HepG2 (cell line): ENCODE measurements at regions not wholly inside any gene's neighbourhood (a gene's known extent, or its start where the extent isn't known, plus 50 kb on each side); places are given as distances from the start of the nearest gene placed in this dataset.
A peak's percentile ranks its signal among the peaks of the same experiment; 100 is the strongest.

Source experiments
- GABPB1 ChIP-seq: IDR thresholded peaks from 2 replicates; pipeline ENCODE4 v1.6.1; 2016; ENCODE audit warnings: mild to moderate bottlenecking, missing genetic modification reagents, moderate library complexity, missing compliant biosample characterization
- MAZ ChIP-seq, 2 experiments: sonication (generic) in 1 of 2; formaldehyde crosslinking in 1 of 2; IDR thresholded peaks; 2 replicates each; pipeline versions ENCODE4 v1.5.0 to v1.6.1; 2012 to 2020; ENCODE audit warnings: low read depth in 2 of 2, mild to moderate bottlenecking in 2 of 2, borderline replicate concordance in 1 of 2, improper control_type of control experiment in 1 of 2, low read length in 1 of 2, missing genetic modification reagents in 1 of 2, moderate library complexity in 1 of 2
- MTA1 ChIP-seq: sonication (generic); formaldehyde crosslinking; IDR thresholded peaks from 2 replicates; pipeline ENCODE4 v1.4.0; 2020; ENCODE audit warnings: missing genetic modification reagents, mild to moderate bottlenecking, borderline replicate concordance
- PAX8 ChIP-seq: sonication (generic); formaldehyde crosslinking; IDR thresholded peaks from 2 replicates; pipeline ENCODE4 v1.8.0; 2022; ENCODE audit warnings: mild to moderate bottlenecking, missing genetic modification reagents, borderline replicate concordance
- RBFOX2 ChIP-seq: fragments of 200-400 bp; formaldehyde crosslinking; IDR thresholded peaks from 2 replicates; pipeline ENCODE4 v1.6.1; 2017; ENCODE audit warnings: low read depth, mild to moderate bottlenecking, low read length
- SOX6 ChIP-seq, 2 experiments: fragments of 450-650 bp in 1 of 2; sonication (generic) in 1 of 2; formaldehyde crosslinking in 1 of 2; IDR thresholded peaks; 2 replicates each; pipeline versions ENCODE4 v1.4.0 to v1.6.1; 2017 to 2020; ENCODE audit warnings: antibody characterized with exemption in 1 of 2, mild to moderate bottlenecking in 1 of 2, missing genetic modification reagents in 1 of 2
- ZNF225 ChIP-seq: sonication (generic); formaldehyde crosslinking; IDR thresholded peaks from 2 replicates; pipeline ENCODE4 v1.4.0; 2020; ENCODE audit warnings: mild to moderate bottlenecking, missing genetic modification reagents
- ZNF891 ChIP-seq: sonication (generic); formaldehyde crosslinking; IDR thresholded peaks from 2 replicates; pipeline ENCODE4 v1.5.0; 2020; ENCODE audit warnings: mild to moderate bottlenecking, missing genetic modification reagents
- TF ChIP-seq, protein P1 (sequence below): fragments of 450-650 bp; IDR thresholded peaks from 2 replicates; pipeline ENCODE4 v1.6.1; 2017; ENCODE audit warnings: mild to moderate bottlenecking
- TF ChIP-seq, protein P2 (sequence below), 2 experiments: sonication (generic) in 1 of 2; formaldehyde crosslinking in 1 of 2; IDR thresholded peaks; 2 replicates each; pipeline versions ENCODE4 v1.6.1 to v1.9.0; 2014 to 2022; ENCODE audit warnings: antibody characterized with exemption in 1 of 2, borderline replicate concordance in 1 of 2, inconsistent platforms in 1 of 2, low read depth in 1 of 2, missing genetic modification reagents in 1 of 2

DNA sequence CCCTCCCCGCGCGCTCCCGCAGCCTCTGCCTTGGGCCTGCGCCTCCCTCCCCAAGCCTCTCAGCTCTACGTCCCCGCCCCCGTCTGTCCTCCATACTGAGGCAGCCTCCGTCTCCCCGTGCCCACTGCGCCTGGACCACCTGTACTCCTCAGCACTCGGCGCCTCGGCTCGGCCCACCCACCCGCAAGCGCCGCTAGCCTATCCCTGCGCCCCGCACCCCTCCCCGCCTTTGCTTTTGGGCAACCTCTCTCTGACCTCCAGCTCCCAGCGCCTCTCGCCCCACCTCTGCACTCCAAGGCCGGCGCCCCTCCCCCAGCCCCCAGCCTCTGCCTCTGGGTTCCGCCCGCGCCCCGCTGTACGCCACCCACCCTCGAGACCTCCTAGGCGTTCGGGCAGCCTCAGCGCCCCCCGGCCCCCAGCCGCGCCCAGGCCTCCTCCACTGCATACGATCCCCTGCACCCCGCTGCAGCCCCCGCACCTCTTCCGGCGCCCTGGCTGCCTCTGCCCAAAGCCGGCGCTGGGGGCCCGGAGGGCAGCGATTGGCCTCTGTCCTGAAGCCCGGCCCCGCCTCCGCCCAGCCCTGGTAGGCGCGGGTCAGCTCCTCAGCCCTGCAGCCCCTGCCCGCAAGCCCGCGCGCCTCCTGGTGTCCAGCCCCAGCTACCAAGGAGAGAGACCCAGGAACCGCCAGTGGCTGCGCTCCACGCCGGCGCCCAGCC, 279.8 kb upstream of the USP9Y start (continued):
- TF ChIP-seq RBFOX2 (peak; percentile 47; the same call in 1 of the 2 replicates), SOX6 (IDR thresholded peaks at IDR 0.05) (no peak), SOX6 (CRISPR knock-in tag; IDR thresholded peaks at IDR 0.05) (peak; percentile 23; the same call in 1 of the 2 replicates), MTA1 (peak; percentile 24; the same call in 1 of the 2 replicates), PAX8 (CRISPR knock-in tag) (no peak), ZNF891 (CRISPR knock-in tag) (no peak), MAZ (IDR thresholded peaks at IDR 0.05; ENCODE audit: borderline replicate concordance, low read depth, low read length) (peak; percentile 27; the same call in 1 of the 2 replicates), MAZ (CRISPR knock-in tag; IDR thresholded peaks at IDR 0.05; ENCODE audit: low read depth) (peak; percentile 57), ZNF225 (CRISPR knock-in tag) (no peak), GABPB1 (peak; percentile 61; the same call in 1 of the 2 replicates)
- TF ChIP-seq, protein P1, sequence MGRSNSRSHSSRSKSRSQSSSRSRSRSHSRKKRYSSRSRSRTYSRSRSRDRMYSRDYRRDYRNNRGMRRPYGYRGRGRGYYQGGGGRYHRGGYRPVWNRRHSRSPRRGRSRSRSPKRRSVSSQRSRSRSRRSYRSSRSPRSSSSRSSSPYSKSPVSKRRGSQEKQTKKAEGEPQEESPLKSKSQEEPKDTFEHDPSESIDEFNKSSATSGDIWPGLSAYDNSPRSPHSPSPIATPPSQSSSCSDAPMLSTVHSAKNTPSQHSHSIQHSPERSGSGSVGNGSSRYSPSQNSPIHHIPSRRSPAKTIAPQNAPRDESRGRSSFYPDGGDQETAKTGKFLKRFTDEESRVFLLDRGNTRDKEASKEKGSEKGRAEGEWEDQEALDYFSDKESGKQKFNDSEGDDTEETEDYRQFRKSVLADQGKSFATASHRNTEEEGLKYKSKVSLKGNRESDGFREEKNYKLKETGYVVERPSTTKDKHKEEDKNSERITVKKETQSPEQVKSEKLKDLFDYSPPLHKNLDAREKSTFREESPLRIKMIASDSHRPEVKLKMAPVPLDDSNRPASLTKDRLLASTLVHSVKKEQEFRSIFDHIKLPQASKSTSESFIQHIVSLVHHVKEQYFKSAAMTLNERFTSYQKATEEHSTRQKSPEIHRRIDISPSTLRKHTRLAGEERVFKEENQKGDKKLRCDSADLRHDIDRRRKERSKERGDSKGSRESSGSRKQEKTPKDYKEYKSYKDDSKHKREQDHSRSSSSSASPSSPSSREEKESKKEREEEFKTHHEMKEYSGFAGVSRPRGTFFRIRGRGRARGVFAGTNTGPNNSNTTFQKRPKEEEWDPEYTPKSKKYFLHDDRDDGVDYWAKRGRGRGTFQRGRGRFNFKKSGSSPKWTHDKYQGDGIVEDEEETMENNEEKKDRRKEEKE: no peak
- TF ChIP-seq, protein P2, sequence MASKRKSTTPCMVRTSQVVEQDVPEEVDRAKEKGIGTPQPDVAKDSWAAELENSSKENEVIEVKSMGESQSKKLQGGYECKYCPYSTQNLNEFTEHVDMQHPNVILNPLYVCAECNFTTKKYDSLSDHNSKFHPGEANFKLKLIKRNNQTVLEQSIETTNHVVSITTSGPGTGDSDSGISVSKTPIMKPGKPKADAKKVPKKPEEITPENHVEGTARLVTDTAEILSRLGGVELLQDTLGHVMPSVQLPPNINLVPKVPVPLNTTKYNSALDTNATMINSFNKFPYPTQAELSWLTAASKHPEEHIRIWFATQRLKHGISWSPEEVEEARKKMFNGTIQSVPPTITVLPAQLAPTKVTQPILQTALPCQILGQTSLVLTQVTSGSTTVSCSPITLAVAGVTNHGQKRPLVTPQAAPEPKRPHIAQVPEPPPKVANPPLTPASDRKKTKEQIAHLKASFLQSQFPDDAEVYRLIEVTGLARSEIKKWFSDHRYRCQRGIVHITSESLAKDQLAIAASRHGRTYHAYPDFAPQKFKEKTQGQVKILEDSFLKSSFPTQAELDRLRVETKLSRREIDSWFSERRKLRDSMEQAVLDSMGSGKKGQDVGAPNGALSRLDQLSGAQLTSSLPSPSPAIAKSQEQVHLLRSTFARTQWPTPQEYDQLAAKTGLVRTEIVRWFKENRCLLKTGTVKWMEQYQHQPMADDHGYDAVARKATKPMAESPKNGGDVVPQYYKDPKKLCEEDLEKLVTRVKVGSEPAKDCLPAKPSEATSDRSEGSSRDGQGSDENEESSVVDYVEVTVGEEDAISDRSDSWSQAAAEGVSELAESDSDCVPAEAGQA (IDR thresholded peaks at IDR 0.05; ENCODE audit: low read depth): no peak
- TF ChIP-seq, protein P2 (CRISPR knock-in tag; IDR thresholded peaks at IDR 0.05; ENCODE audit: borderline replicate concordance): no peak
